ENCODE measurements at regions not wholly inside any gene's neighbourhood (a gene's known extent, or its start where the extent isn't known, plus 50 kb on each side); places are given as distances from the start of the nearest gene placed in this dataset.

GRCh38 chr7:66556177-66556548 is 72.5 kb upstream of the KCTD7 start:
- Histone ChIP-seq H4K91ac (ENCODE audit: insufficient read depth, low read depth, low read length) (no peak overlapping the region), H2AK5ac (ENCODE audit: low read depth, low read length) (no peak overlapping the region), H4K20me1 (ENCODE audit: insufficient read depth, low read length) (peaks cover 33% of the 10 kb centered on the region), H3K4me3 (ENCODE audit: insufficient read depth, low read depth, low read length) (no peak overlapping the region), H2AFZ (replicated peaks; ENCODE audit: low read length, poor library complexity) (no peak overlapping the region), H2BK120ac (ENCODE audit: low read depth, low read length) (no peak overlapping the region), H3K4ac (ENCODE audit: low read depth, low read length) (no peak overlapping the region), H3K9me3 (ENCODE audit: control insufficient read depth, insufficient read depth, low read length) (no peaks in the 10 kb centered on the region), H3K9ac (ENCODE audit: low read depth, low read length) (no peak overlapping the region), H3K79me1 (ENCODE audit: low read depth in 1 of 2, low read length in 2 of 2) (peaks cover 15 to 59% of the 10 kb centered on the region in 2 experiments), H4K8ac (ENCODE audit: low read depth in 2 of 2, low read length in 2 of 2) (no peak overlapping the region), H3K27me3 (ENCODE audit: control insufficient read depth, insufficient read depth, low read length) (no peaks in the 10 kb centered on the region), H3K56ac (ENCODE audit: extremely low read depth, insufficient read depth, low read length) (no peak overlapping the region), H4K5ac (ENCODE audit: low read depth, low read length) (no peak overlapping the region), H3K9me1 (ENCODE audit: insufficient read depth, low read length) (peaks cover 12% of the 10 kb centered on the region; the same call in 1 of the 2 replicates), H3K23ac (ENCODE audit: low read depth, low read length) (no peak overlapping the region), H2BK20ac (ENCODE audit: low read depth, low read length) (no peak overlapping the region), H3K27ac (ENCODE audit: insufficient read depth, low read length) (no peak overlapping the region), H3K14ac (replicated peaks; ENCODE audit: low read depth, low read length) (no peak overlapping the region), H3K4me1 (ENCODE audit: control insufficient read depth, insufficient read depth, low read length) (peaks cover 11% of the 10 kb centered on the region; the same call in 1 of the 2 replicates), H2BK5ac (ENCODE audit: low read depth, low read length, poor library complexity, severe bottlenecking) (no peak overlapping the region), H3K18ac (ENCODE audit: low read depth, low read length) (no peak overlapping the region), H3K4me2 (ENCODE audit: low read depth, low read length) (no peak overlapping the region), H2AK9ac (replicated peaks; ENCODE audit: low read depth, low read length, poor library complexity) (no peak overlapping the region), H2BK15ac (ENCODE audit: low read depth, low read length) (no peak overlapping the region), H3K36me3 (ENCODE audit: control insufficient read depth, insufficient read depth, low read length) (peaks cover 47% of the 10 kb centered on the region)
- TF ChIP-seq SMC3 (IDR thresholded peaks at IDR 0.05; ENCODE audit: low read depth, low read length) = no peak
- TF ChIP-seq, protein P1, sequence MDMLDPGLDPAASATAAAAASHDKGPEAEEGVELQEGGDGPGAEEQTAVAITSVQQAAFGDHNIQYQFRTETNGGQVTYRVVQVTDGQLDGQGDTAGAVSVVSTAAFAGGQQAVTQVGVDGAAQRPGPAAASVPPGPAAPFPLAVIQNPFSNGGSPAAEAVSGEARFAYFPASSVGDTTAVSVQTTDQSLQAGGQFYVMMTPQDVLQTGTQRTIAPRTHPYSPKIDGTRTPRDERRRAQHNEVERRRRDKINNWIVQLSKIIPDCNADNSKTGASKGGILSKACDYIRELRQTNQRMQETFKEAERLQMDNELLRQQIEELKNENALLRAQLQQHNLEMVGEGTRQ (IDR thresholded peaks at IDR 0.05; ENCODE audit: low read depth, low read length) = no peak
- no peak for TF ChIP-seq MAFK (IDR thresholded peaks at IDR 0.05; ENCODE audit: low read depth, low read length)
- TF ChIP-seq RAD21 (IDR thresholded peaks at IDR 0.05; ENCODE audit: low read length) = no peak
- no peak for TF ChIP-seq FOS (IDR thresholded peaks at IDR 0.05; ENCODE audit: low read depth, low read length)
- TF ChIP-seq, protein P2, sequence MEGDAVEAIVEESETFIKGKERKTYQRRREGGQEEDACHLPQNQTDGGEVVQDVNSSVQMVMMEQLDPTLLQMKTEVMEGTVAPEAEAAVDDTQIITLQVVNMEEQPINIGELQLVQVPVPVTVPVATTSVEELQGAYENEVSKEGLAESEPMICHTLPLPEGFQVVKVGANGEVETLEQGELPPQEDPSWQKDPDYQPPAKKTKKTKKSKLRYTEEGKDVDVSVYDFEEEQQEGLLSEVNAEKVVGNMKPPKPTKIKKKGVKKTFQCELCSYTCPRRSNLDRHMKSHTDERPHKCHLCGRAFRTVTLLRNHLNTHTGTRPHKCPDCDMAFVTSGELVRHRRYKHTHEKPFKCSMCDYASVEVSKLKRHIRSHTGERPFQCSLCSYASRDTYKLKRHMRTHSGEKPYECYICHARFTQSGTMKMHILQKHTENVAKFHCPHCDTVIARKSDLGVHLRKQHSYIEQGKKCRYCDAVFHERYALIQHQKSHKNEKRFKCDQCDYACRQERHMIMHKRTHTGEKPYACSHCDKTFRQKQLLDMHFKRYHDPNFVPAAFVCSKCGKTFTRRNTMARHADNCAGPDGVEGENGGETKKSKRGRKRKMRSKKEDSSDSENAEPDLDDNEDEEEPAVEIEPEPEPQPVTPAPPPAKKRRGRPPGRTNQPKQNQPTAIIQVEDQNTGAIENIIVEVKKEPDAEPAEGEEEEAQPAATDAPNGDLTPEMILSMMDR (conservative IDR thresholded peaks at IDR 0.05; ENCODE audit: low read depth, low read length) = no peak
- no peak for TF ChIP-seq MAZ (IDR thresholded peaks at IDR 0.05; ENCODE audit: borderline replicate concordance, low read depth, low read length)
- ATAC-seq (ENCODE audit: low read depth) (no peak), DNase-seq (no peak)
- POLR2A ChIA-PET (ENCODE audit: unreplicated experiment) = no interaction called here
- CTCF ChIA-PET = no interaction called here
- 98% methylated on average over 26 of the region's 41 CpGs; no CpG with 5 or more reads in 1 of the 2 experiments for WGBS, 2 experiments (ENCODE audit: extremely low coverage in 2 of 2, insufficient read length in 1 of 2)
- intact Hi-C loops (cut with micrococcal nuclease) (no loop called here), dilution Hi-C loops (cut with HindIII; ENCODE audit: low sequenced_read_pairs, unreplicated experiment) (no loop called here), in situ Hi-C loops (cut with MboI; ENCODE audit: low sequenced_read_pairs) (loop anchor here (25.0 kb wide), 1 partner anchor 431 kb away; the partner anchor contains the start of genes SBDS and TYW1)
- BruUV-seq (replicated peaks) = no TSS peak
